Heart right ventricle (tissue), 16 donors: ENCODE measurements at regions not wholly inside any gene's neighbourhood (a gene's known extent, or its start where the extent isn't known, plus 50 kb on each side); places are given as distances from the start of the nearest gene placed in this dataset.

ENCODE experiments used
- ATAC-seq, 8 donors: fragments of 200-7000 bp; cut with Tn5 transposase; one replicate each; pipeline ENCODE4 v1.9.1; 2020; ENCODE audit warnings: mild to moderate bottlenecking in 8 of 8, moderate library complexity in 8 of 8, moderate number of reproducible peaks in 1 of 8
- DNase-seq, 2 donors: peaks; one replicate each; pipeline ENCODE4 v3.0.0-alpha.2; 2020
- H3K27ac ChIP-seq, 10 donors: fragments of 200-600 bp; sonication (generic) in 2 of 10; one replicate each; pipeline versions ENCODE4 v1.5.0 to v1.8.0; 2020 to 2022; ENCODE audit warnings: mild to moderate bottlenecking in 3 of 10
- H3K27me3 ChIP-seq, 7 donors: fragments of 200-600 bp; one replicate each; pipeline ENCODE4 v1.8.0; 2021 to 2022; ENCODE audit warnings: mild to moderate bottlenecking in 2 of 7
- H3K36me3 ChIP-seq, 9 donors: fragments of 200-600 bp; sonication (generic) in 1 of 9; one replicate each; pipeline versions ENCODE4 v1.5.0 to v1.8.0; 2020 to 2022; ENCODE audit warnings: mild to moderate bottlenecking in 2 of 9
- H3K4me1 ChIP-seq, 9 donors: fragments of 200-600 bp; sonication (generic) in 1 of 9; one replicate each; pipeline versions ENCODE4 v1.5.0 to v1.8.0; 2020 to 2022; ENCODE audit warnings: mild to moderate bottlenecking in 4 of 9
- H3K4me3 ChIP-seq, 10 donors: fragments of 200-600 bp; sonication (generic) in 2 of 10; one replicate each; pipeline versions ENCODE4 v1.5.0 to v1.8.0; 2020 to 2022; ENCODE audit warnings: mild to moderate bottlenecking in 7 of 10, moderate library complexity in 2 of 10
- H3K9me3 ChIP-seq, 11 donors: fragments of 200-600 bp in 10 of 11; sonication (generic) in 2 of 11; one replicate each; pipeline versions ENCODE4 v1.5.0 to v1.8.0; 2013 to 2022; ENCODE audit warnings: mild to moderate bottlenecking in 2 of 11, control low read depth in 1 of 11, moderate library complexity in 1 of 11
- CTCF ChIP-seq, 9 donors: fragments of 200-600 bp; sonication (generic) in 2 of 9; IDR thresholded peaks; one replicate each; pipeline versions ENCODE4 v1.5.0 to v1.8.0; 2021 to 2022; ENCODE audit warnings: antibody characterized with exemption in 9 of 9, mild to moderate bottlenecking in 5 of 9, moderate library complexity in 1 of 9
- WGBS, 2 donors: extraction: QIAGEN DNeasy Blood & Tissue Kit; methylation state at CpG; one replicate each; pipeline ENCODE4 v1.1.7; 2013; ENCODE audit warnings: inconsistent platforms in 1 of 2; 5-methylcytosine and 5-hydroxymethylcytosine counted together
- intact Hi-C, 10 donors: fragments of 100-400 bp; cut with DNase I; formaldehyde crosslinking; loops; one replicate each; pipeline versions ENCODE4 v1.11.1 to v1.14.2; 2022
- donor health status: Arrhythmogenic right ventricular cardiomyopathy.
- donor health status: ischemic (EF 13 %, LVEDD 7.1; RV severe dilation, severe dysfunction).
- donor health status: healthy with polysubstance abuse.
- donor health status: DM: no; HTN: yes; CAD: no.
- donor health status: DM: no; HTN: no; CAD: no.
- donor health status: ischemic (EF 25% LVEDD 6.9; RV normal size, moderate dysfunction).
- donor health status: ischemic (EF 25% LVEDD 5.7; RV mildly dilated, moderate dysfunction).
- donor health status: healthy.
- donor health status: DM: yes; HTN: yes; CAD: no.
- donor health status: Ischemic cardiomyopathy.
- donor health status: ischemic (EF 35%, LVEDD 5.7; RV mildly dilated, moderate dysfunction).
- donor health status: nonischemic (EF 11% LVEDD 7.7; RV severe dilation, severe dysfunction).
- donor health status: DM: yes; HTN: yes; CAD: no.
- donor health status: PGD.
- donor health status: ischemic (EF 29% LVEDD 5.4; RV normal size, mild dysfunction).
- donor health status: nonischemic (EF 23%, LVEDD 6.1; RV moderate dilation, normal function).

- H3K27ac ChIP-seq = no peak overlapping the region
- WGBS, 2 donors = 39 to 47% methylated on average over 1 of the region's 1 CpG
- no peaks in the 10 kb centered on the region for H3K27me3 ChIP-seq
- H3K4me3 ChIP-seq = no peak overlapping the region
- TF ChIP-seq CTCF (IDR thresholded peaks at IDR 0.05) = no peak
- intact Hi-C loops = no loop called here
- DNase-seq (no peak), ATAC-seq (no peak)
- no peaks in the 10 kb centered on the region for H3K4me1 ChIP-seq
- H3K9me3 ChIP-seq = no peaks in the 10 kb centered on the region
- no peaks in the 10 kb centered on the region for H3K36me3 ChIP-seq
Observed at GRCh38 chr6:79788756-79789155, 157.6 kb downstream of the SH3BGRL2 start.

DNA sequence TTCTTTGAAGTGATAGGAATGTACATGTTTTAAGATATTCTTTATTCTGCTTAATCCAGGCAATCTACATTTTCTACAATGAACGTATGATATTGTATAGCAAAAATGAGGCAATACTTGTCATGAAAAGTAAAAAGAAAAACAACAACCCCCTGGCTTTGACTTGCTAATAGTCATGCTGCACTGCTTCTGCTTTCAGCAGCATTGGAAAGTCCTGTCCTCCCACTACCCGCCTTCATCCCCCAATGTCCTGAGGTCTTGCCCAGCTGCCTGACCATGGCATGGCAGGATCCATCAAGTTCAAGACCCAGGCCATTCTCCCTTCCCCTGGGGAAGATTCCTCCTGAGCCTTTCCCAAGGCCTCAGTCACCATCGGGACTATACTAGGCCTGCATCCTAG is 156.5 kb downstream of the SH3BGRL2 start:
- Histone ChIP-seq H3K27ac (no peak overlapping the region), H3K27me3 (no peaks in the 10 kb centered on the region), H3K9me3 (no peaks in the 10 kb centered on the region), H3K4me1 (no peaks in the 10 kb centered on the region), H3K4me3 (no peak overlapping the region), H3K36me3 (no peaks in the 10 kb centered on the region)
- ATAC-seq (no peak), DNase-seq (no peak)
- no peak for TF ChIP-seq CTCF (IDR thresholded peaks at IDR 0.05)
- WGBS, 2 donors = 83 to 89% methylated on average over 3 of the region's 3 CpGs
- intact Hi-C loops = no loop called here

- no peaks in the 10 kb centered on the region for H3K4me1 ChIP-seq
- H3K4me3 ChIP-seq = no peak overlapping the region
- WGBS, 2 donors = 68 to 70% methylated on average over 3 of the region's 3 CpGs
- intact Hi-C loops = no loop called here
- no peak overlapping the region for H3K27ac ChIP-seq
- no peaks in the 10 kb centered on the region for H3K9me3 ChIP-seq
- ATAC-seq (no peak), DNase-seq (no peak)
- no peak for TF ChIP-seq CTCF (IDR thresholded peaks at IDR 0.05)
- H3K36me3 ChIP-seq = no peaks in the 10 kb centered on the region
- H3K27me3 ChIP-seq = no peaks in the 10 kb centered on the region
Observed at GRCh38 chr6:79784395-79784753, 153.2 kb downstream of the SH3BGRL2 start.

- no peaks in the 10 kb centered on the region for H3K27me3 ChIP-seq
- ATAC-seq = no peak
- no peak for TF ChIP-seq CTCF (IDR thresholded peaks at IDR 0.05)
- intact Hi-C loops = no loop called here
- 77 to 87% methylated on average over 4 of the region's 4 CpGs for WGBS, 2 donors
- no peak overlapping the region for H3K27ac ChIP-seq
- no peaks in the 10 kb centered on the region for H3K9me3 ChIP-seq
- H3K36me3 ChIP-seq = no peaks in the 10 kb centered on the region
- H3K4me1 ChIP-seq = no peaks in the 10 kb centered on the region
- no peak overlapping the region for H3K4me3 ChIP-seq
- DNase-seq = no peak
Observed at GRCh38 chr6:79783670-79784394, 152.7 kb downstream of the SH3BGRL2 start.
